ENCODE measurements at regions not wholly inside any gene's neighbourhood (a gene's known extent, or its start where the extent isn't known, plus 50 kb on each side); places are given as distances from the start of the nearest gene placed in this dataset.

DNA sequence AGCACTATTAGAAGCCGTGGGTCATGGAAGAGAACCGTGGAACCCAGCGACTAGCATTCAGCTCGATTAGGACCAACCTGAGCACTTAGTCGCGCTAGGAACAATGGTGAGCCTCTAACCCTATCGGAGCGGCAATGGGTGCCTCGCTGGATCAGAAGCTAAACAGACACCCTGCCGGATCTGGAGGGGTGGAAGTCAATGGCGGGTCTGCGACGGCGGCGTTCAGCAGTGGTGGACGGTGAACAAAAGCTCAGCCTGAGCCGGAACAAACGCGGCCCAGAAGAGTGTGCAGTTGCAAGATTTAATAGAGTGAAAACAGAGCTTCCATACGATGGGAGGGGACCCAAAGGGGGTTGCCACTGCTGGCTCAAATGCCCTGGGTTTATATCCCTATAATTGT is 391.8 kb upstream of the DDI1 start:
- Histone ChIP-seq H3K4me2 (replicated peaks; ENCODE audit: extremely low read depth, low read length, poor library complexity, severe bottlenecking) (no peak overlapping the region), H3K27me3 (ENCODE audit: control insufficient read depth in 2 of 2, insufficient read depth in 2 of 2, low read length in 2 of 2) (no peaks in the 10 kb centered on the region), H4K20me1 (ENCODE audit: insufficient read depth, low read length) (no peaks in the 10 kb centered on the region), H3K79me2 (ENCODE audit: insufficient read depth, low read length) (no peaks in the 10 kb centered on the region), H3K9me3 (replicated peaks in 1 of 2; ENCODE audit: control insufficient read depth in 1 of 2, insufficient read depth in 1 of 2, low read length in 2 of 2) (peaks cover 0 to 4% of the 10 kb centered on the region in 2 donors), H3K4me1 (ENCODE audit: control insufficient read depth in 1 of 2, insufficient read depth in 2 of 2, low read length in 2 of 2) (no peaks in the 10 kb centered on the region), H3K9ac (ENCODE audit: insufficient read depth, low read length, poor library complexity, severe bottlenecking) (no peak overlapping the region), H2AFZ (ENCODE audit: insufficient read depth, low read depth, low read length, poor library complexity, severe bottlenecking) (no peak overlapping the region), H3K27ac (ENCODE audit: low read depth in 1 of 2, low read length in 2 of 2) (no peak overlapping the region), H3K36me3 (replicated peaks in 1 of 2; ENCODE audit: control insufficient read depth in 1 of 2, insufficient read depth in 2 of 2, low read length in 2 of 2) (no peaks in the 10 kb centered on the region), H3K4me3 (replicated peaks in 1 of 3; ENCODE audit: low read depth in 2 of 3, low read length in 3 of 3) (no peak overlapping the region)
- H3K4me3 Mint-ChIP-seq, result no peak overlapping the region
- peaks cover 0 to 5% (median 5%) of the 10 kb centered on the region in 3 donors for H3K27me3 Mint-ChIP-seq (ENCODE audit: low read depth in 3 of 3)
- H3K4me1 Mint-ChIP-seq, result no peaks in the 10 kb centered on the region
- TF ChIP-seq, protein P1, sequence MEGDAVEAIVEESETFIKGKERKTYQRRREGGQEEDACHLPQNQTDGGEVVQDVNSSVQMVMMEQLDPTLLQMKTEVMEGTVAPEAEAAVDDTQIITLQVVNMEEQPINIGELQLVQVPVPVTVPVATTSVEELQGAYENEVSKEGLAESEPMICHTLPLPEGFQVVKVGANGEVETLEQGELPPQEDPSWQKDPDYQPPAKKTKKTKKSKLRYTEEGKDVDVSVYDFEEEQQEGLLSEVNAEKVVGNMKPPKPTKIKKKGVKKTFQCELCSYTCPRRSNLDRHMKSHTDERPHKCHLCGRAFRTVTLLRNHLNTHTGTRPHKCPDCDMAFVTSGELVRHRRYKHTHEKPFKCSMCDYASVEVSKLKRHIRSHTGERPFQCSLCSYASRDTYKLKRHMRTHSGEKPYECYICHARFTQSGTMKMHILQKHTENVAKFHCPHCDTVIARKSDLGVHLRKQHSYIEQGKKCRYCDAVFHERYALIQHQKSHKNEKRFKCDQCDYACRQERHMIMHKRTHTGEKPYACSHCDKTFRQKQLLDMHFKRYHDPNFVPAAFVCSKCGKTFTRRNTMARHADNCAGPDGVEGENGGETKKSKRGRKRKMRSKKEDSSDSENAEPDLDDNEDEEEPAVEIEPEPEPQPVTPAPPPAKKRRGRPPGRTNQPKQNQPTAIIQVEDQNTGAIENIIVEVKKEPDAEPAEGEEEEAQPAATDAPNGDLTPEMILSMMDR (IDR thresholded peaks at IDR 0.05), result no peak
- H3K27ac Mint-ChIP-seq, result no peak overlapping the region
- H3K9me3 Mint-ChIP-seq, result peaks cover 2 to 11% (median 6%) of the 10 kb centered on the region in 7 donors
- H3K36me3 Mint-ChIP-seq, result no peaks in the 10 kb centered on the region
- WGBS (ENCODE audit: insufficient coverage), result 94% methylated on average over 15 of the region's 20 CpGs
- no peak for DNase-seq
- intact Hi-C loops (cut with micrococcal nuclease), result no loop called here

DNA sequence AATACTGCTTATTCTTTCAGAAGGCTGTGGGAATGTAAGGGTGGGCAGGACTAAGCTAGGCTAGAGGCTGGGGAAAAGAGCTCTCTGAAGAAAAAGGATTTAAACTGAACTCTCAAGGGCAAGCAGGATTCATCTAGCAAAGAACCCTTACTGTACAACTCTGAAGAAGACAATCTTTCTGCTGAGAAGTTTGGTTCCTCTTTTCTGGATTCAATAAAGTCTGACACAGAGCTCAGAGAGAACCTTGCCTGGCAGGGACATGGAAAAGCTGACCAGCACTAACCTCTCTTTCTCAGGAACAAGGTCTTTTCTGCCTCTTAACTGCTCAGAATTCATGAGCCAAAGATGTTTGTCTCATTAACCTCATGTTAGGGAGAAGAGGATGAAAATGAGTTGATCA is 388.4 kb upstream of the DDI1 start:
- Histone ChIP-seq H3K27me3 (ENCODE audit: control insufficient read depth in 2 of 2, insufficient read depth in 2 of 2, low read length in 2 of 2) (no peaks in the 10 kb centered on the region), H3K4me1 (ENCODE audit: control insufficient read depth in 1 of 2, insufficient read depth in 2 of 2, low read length in 2 of 2) (no peaks in the 10 kb centered on the region), H3K79me2 (ENCODE audit: insufficient read depth, low read length) (no peaks in the 10 kb centered on the region), H2AFZ (ENCODE audit: insufficient read depth, low read depth, low read length, poor library complexity, severe bottlenecking) (no peak overlapping the region), H3K4me2 (replicated peaks; ENCODE audit: extremely low read depth, low read length, poor library complexity, severe bottlenecking) (no peak overlapping the region), H3K27ac (ENCODE audit: low read depth in 1 of 2, low read length in 2 of 2) (no peak overlapping the region), H3K36me3 (replicated peaks in 1 of 2; ENCODE audit: control insufficient read depth in 1 of 2, insufficient read depth in 2 of 2, low read length in 2 of 2) (no peaks in the 10 kb centered on the region), H3K9ac (ENCODE audit: insufficient read depth, low read length, poor library complexity, severe bottlenecking) (no peak overlapping the region), H3K4me3 (replicated peaks in 1 of 3; ENCODE audit: low read depth in 2 of 3, low read length in 3 of 3) (no peak overlapping the region), H4K20me1 (ENCODE audit: insufficient read depth, low read length) (no peaks in the 10 kb centered on the region), H3K9me3 (replicated peaks in 1 of 2; ENCODE audit: control insufficient read depth in 1 of 2, insufficient read depth in 1 of 2, low read length in 2 of 2) (peaks cover 4 to 5% of the 10 kb centered on the region in 2 donors)
- Mint-ChIP-seq H3K4me1 (no peaks in the 10 kb centered on the region), H3K4me3 (no peak overlapping the region), H3K27ac (no peak overlapping the region), H3K36me3 (no peaks in the 10 kb centered on the region), H3K9me3 (peaks cover 4 to 24% (median 13%) of the 10 kb centered on the region in 7 donors), H3K27me3 (ENCODE audit: low read depth in 3 of 3) (peaks cover 0 to 5% (median 0%) of the 10 kb centered on the region in 3 donors)
- no peak for DNase-seq
- TF ChIP-seq, protein P1 (IDR thresholded peaks at IDR 0.05), result no peak
- intact Hi-C loops (cut with micrococcal nuclease), result no loop called here
